ENCODE measurements at regions not wholly inside any gene's neighbourhood (a gene's known extent, or its start where the extent isn't known, plus 50 kb on each side); places are given as distances from the start of the nearest gene placed in this dataset.

DNA sequence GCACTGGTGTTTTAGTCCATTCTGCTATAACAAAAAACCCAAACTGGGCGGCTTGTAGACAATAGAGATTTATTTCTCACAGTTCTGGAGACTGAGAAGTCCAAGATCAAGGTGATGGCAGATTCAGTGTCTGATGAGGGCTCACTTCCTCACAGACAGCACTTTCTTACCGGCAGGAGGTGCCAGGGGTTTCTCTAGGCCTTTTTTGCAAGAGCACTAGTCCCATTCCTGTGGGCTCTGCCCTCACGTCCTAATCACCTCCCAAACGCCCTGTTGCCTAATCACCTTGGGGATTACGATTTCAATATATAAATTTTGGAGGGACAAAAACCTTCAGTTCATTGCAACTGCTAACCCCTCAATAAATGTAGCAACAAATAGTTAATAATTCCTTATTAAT lies 140.0 kb upstream of the SGK1 start (continued):
- TF ChIP-seq, protein P1, sequence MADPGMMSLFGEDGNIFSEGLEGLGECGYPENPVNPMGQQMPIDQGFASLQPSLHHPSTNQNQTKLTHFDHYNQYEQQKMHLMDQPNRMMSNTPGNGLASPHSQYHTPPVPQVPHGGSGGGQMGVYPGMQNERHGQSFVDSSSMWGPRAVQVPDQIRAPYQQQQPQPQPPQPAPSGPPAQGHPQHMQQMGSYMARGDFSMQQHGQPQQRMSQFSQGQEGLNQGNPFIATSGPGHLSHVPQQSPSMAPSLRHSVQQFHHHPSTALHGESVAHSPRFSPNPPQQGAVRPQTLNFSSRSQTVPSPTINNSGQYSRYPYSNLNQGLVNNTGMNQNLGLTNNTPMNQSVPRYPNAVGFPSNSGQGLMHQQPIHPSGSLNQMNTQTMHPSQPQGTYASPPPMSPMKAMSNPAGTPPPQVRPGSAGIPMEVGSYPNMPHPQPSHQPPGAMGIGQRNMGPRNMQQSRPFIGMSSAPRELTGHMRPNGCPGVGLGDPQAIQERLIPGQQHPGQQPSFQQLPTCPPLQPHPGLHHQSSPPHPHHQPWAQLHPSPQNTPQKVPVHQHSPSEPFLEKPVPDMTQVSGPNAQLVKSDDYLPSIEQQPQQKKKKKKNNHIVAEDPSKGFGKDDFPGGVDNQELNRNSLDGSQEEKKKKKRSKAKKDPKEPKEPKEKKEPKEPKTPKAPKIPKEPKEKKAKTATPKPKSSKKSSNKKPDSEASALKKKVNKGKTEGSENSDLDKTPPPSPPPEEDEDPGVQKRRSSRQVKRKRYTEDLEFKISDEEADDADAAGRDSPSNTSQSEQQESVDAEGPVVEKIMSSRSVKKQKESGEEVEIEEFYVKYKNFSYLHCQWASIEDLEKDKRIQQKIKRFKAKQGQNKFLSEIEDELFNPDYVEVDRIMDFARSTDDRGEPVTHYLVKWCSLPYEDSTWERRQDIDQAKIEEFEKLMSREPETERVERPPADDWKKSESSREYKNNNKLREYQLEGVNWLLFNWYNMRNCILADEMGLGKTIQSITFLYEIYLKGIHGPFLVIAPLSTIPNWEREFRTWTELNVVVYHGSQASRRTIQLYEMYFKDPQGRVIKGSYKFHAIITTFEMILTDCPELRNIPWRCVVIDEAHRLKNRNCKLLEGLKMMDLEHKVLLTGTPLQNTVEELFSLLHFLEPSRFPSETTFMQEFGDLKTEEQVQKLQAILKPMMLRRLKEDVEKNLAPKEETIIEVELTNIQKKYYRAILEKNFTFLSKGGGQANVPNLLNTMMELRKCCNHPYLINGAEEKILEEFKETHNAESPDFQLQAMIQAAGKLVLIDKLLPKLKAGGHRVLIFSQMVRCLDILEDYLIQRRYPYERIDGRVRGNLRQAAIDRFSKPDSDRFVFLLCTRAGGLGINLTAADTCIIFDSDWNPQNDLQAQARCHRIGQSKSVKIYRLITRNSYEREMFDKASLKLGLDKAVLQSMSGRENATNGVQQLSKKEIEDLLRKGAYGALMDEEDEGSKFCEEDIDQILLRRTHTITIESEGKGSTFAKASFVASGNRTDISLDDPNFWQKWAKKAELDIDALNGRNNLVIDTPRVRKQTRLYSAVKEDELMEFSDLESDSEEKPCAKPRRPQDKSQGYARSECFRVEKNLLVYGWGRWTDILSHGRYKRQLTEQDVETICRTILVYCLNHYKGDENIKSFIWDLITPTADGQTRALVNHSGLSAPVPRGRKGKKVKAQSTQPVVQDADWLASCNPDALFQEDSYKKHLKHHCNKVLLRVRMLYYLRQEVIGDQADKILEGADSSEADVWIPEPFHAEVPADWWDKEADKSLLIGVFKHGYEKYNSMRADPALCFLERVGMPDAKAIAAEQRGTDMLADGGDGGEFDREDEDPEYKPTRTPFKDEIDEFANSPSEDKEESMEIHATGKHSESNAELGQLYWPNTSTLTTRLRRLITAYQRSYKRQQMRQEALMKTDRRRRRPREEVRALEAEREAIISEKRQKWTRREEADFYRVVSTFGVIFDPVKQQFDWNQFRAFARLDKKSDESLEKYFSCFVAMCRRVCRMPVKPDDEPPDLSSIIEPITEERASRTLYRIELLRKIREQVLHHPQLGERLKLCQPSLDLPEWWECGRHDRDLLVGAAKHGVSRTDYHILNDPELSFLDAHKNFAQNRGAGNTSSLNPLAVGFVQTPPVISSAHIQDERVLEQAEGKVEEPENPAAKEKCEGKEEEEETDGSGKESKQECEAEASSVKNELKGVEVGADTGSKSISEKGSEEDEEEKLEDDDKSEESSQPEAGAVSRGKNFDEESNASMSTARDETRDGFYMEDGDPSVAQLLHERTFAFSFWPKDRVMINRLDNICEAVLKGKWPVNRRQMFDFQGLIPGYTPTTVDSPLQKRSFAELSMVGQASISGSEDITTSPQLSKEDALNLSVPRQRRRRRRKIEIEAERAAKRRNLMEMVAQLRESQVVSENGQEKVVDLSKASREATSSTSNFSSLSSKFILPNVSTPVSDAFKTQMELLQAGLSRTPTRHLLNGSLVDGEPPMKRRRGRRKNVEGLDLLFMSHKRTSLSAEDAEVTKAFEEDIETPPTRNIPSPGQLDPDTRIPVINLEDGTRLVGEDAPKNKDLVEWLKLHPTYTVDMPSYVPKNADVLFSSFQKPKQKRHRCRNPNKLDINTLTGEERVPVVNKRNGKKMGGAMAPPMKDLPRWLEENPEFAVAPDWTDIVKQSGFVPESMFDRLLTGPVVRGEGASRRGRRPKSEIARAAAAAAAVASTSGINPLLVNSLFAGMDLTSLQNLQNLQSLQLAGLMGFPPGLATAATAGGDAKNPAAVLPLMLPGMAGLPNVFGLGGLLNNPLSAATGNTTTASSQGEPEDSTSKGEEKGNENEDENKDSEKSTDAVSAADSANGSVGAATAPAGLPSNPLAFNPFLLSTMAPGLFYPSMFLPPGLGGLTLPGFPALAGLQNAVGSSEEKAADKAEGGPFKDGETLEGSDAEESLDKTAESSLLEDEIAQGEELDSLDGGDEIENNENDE (IDR thresholded peaks at IDR 0.05; ENCODE audit: insufficient replicate concordance, low read length) = no peak
- TF ChIP-seq SP1 (IDR thresholded peaks at IDR 0.05; ENCODE audit: low read depth, low read length) (no peak), CHD2 (IDR thresholded peaks at IDR 0.05; ENCODE audit: low read length) (no peak), TAF1 (IDR thresholded peaks at IDR 0.05; ENCODE audit: low read depth, low read length) (no peak), EGR1 (IDR thresholded peaks at IDR 0.05; ENCODE audit: borderline replicate concordance, low read depth, low read length) (no peak), BACH1 (IDR thresholded peaks at IDR 0.05; ENCODE audit: low read length) (no peak), SP4 (IDR thresholded peaks at IDR 0.05; ENCODE audit: low read length) (no peak)
